A204.1 (cell line): ENCODE measurements at regions not wholly inside any gene's neighbourhood (a gene's known extent, or its start where the extent isn't known, plus 50 kb on each side); places are given as distances from the start of the nearest gene placed in this dataset.
"Not testable (repeated sequence)": the region's sequence is repeated elsewhere in the genome, so short reads cannot be mapped to it uniquely, and the experiment has no call there.

Source experiments
- FAIRE-seq: peaks from 2 replicates; lab custom pipeline; 2012; peaks lifted over from hg19 to GRCh38; lab: Jason Lieb, UNC

GRCh38 chr11:86749821-86750401 is 50.4 kb upstream of the PRSS23 start:
- FAIRE-seq, result no peak

DNA sequence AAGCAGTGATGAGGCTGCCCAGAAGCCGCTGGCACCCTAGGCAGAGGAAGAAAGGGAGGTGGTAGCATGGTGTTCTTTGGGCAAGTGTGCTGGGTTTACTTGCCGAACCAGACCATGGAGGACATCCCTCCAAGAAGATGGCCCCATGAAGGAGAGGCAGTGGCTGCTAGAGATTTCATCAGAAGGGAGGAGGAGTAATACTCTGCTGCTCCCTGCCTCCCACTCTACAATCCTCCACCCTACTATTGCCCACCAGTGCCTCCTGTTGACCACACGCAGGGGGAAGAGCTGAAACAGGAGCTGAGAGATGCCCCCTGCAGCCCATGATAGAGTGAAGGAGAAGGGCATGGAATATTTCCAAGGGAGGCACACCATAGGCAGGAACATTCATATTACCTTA is 51.0 kb upstream of the PRSS23 start:
- FAIRE-seq, result no peak

DNA sequence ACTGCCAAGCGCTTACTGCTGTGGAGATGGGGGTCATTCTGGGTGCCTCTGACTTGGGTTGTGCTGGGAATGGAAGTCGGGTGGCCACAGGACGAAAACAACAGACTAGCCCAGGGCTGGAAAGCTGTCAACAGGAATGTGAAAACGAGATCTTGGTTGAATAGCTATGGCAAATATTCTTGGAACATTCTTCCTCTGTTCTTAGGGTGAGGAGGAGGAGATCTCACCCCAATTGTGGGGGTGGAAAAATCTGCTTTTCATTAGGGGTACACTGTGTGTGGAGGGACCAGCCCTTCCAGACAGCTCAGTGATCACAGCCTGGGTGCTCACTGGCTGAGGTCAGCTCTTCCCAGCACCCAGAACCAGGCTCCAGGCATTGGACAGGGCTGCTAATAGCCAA is 52.0 kb upstream of the PRSS23 start:
- FAIRE-seq, result no peak

DNA sequence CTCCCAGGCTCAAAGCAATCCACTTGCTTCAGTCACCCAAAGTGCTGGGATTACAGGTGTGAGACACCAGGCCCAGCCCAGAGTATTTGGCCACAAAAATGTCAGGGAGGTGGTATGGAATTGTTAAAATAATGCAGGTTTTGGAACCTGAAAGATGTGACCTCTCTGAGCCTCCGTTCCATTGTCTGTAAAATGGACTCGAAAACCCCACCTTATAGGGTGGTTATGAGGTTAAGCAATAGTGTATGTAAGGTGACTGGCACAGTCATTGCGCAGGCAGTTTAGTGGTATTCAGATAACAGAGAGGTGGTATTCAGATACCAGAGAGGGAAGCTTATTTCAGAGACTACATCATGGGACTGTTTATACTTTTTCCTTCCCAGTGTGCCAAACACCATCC is 52.5 kb upstream of the PRSS23 start:
- no peak for FAIRE-seq

DNA sequence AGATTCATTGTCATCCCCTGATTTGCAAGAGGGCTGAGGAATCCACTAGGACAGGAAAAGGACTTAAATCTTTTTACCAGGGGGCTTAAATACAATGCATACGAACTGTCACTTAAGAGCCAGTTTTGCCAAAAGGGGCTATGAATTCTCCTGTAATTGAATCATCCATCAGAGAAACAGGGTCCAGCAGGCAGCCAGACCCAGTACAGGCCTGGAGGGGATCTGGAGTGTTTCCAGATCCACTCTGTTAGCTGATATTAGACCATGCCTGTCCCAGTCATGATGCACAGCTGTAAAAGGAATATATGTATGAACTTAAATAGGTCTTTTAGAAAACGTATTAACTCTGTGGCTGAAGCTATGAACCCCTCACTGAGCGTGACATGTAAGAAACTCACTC is 53.8 kb upstream of the PRSS23 start:
- no peak for FAIRE-seq

DNA sequence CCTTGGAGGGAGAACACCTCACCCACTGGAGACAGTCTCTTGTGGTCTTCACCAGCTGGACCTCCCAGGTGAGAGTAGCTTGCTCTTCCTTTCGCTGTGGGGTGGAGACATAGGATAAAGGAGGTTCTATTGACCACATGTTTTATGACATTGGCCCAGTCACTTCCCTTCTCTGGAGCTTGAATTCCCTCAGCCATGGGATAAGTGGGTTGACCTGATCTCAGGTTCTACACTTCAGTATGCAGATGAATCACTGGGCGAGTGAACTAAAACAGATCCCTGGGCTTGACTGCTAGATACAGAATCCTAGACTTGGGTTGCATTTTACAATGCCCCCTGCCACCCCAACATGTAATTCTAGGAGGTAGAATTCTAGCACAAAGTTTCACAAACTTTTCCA is 54.8 kb upstream of the PRSS23 start:
- no peak for FAIRE-seq

DNA sequence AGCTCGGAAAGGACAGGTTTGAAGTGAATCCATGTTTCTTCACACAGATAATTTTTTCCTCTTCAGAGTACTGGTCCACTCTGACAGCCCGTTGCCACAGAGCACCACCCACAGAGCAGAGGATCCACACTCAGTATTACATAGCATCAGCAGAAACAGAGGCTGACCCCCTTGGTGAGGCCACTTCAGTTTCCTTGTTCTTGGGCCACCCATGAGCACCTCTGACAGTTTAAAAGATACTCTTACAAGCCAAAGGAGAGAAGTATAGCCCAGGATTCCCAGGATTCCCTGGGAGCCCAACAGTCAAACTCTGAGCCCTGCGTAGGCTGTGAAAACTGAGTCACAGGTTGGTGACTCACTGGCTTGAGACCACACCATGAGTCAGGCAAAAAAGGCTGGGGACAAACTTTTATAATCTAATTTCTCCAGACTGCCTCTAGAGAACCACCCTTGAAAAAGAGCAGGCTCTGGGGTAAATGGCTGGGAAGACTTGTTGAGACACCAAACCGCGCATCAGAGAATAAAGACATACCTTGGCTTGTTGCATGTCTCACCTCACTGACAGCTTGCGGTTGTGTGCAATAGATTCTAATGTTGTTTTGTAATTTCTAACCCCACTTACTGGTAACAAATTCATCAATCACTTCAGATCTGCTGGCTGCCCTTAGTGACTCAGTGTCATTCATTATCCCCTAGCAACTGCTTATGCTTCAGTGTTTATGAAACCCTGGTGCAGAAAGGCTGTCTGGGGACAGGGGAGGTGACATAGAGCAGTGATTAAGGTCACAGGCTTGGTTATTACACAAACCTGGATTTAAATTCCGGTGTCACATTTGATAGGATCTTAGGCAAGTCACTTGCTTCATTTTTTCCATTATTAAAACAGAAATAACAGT is 56.9 kb upstream of the PRSS23 start:
- FAIRE-seq, result peak; percentile 98

- FAIRE-seq, result no peak
These were observed 58.2 kb upstream of the PRSS23 start for GRCh38 chr11:86741839-86742805.

DNA sequence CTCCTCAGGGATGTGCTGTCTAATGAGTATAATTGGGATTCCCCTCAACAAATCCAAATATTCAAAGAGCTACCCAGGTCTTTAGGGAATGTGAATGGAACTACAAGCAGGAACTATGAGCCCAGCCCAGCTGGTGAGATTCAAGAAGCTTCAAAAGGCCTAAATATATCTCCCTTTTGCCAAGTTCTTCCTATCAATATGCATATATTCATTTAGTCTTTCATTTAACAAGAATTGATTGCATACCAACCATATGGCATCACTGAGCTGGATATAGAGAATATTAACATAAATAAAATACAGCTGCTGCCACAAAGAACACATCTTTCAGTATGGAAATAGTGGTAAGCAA is 58.9 kb upstream of the PRSS23 start:
- no peak for FAIRE-seq

DNA sequence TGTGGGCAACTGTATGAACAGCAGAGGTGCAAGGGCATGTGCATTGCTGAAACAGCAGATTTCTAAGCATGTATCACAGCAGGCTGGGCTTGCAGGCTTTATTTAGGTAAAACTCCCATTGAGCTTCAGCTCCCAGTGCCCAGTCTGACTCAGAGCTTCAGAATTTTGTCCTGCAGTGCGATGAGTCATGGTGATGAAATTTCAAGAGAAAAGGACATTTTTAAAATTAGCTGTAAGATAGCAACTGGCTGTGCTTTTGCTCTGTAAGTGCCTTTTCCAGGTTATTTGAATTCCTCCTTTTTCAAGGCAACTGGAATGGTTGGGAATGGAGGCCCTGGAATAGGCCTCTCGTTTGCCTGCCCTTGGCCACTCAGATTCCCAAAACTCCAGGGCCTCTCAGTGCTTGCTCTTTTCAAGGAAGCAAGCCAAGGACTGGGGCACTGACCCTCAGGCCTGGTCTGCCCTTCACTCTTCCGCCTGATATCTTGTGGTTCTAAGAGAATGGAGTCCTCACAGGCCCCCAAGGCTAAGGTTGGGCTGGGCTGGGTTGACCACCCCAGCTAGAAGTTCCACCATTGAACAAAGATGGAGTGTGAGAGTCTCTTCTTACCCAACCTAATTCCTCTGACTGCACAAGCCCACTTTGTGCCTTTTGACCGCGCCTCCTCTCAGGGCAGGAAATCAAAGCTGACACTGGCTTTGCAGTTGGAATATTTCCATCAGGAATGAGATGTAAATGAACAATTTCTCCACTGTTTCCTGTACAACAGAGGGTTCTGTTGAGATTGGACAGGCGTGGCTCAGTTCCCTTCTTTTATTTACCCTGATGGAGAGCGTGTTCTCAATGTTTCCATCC is 59.5 kb upstream of the PRSS23 start:
- FAIRE-seq, result peak; percentile 98

GRCh38 chr11:86738568-86738967 is 61.8 kb upstream of the PRSS23 start:
- FAIRE-seq, result peak; percentile 94

DNA sequence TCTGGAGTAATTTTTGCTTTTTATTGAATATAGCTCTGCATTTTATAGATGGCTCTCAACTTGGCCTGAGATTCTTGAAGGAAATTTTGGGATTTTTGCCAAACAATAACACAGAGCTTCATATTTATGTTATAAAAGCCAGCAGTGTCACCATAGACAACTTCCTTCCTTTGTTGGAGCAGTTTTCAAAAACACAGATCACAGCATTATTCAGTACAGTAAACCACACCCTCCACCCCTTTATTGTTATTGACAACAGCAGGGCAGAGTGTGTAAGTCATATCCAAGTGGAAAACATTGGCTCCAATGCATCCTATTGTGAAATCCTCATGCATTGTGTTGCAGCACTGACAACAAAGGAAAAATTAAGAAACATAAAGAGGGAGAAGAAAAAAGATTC is 62.6 kb upstream of the PRSS23 start:
- FAIRE-seq, result peak; percentile 41

GRCh38 chr11:86737230-86737629 is 63.1 kb upstream of the PRSS23 start:
- no peak for FAIRE-seq

GRCh38 chr11:86736291-86737143 is 63.8 kb upstream of the PRSS23 start:
- no peak for FAIRE-seq

DNA sequence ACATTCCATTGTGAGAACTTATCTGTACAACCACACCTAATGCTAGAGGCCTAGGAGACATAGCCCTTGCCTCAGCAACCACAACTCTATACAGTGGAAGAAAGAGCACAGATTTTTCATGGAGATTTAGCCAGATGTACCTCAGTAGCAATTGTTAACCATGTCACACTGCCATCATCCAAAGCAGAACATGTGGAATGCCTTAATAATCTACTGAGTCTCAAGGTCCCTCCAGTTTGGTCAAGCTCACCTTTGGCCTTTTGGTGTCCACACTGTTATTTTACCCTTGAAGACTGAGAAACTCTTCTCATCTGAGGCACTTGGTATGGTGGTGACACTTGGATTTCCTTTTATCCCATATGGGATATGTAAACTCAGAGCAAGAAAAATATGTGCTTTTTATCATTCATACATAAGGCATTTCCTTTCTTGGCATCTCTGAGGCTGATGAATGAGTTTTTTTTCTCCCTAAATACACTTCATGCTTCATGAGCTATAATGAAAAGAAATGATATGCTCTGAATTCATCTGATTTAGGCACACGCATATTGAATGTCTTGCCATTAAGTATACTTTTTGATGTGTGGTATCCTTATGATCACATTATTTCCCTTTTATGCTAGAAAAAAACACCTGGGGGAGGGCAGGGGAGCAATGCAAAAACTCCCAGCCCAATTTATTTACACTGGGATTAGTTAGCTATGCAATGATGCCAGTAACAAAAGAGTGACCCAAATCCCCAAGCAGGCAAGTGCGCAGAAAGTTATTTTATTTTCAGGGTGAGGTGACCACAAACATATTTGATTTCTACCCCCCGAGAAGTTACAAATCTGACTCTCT is 63.3 kb upstream of the ME3 start:
- FAIRE-seq, result peak; percentile 98

DNA sequence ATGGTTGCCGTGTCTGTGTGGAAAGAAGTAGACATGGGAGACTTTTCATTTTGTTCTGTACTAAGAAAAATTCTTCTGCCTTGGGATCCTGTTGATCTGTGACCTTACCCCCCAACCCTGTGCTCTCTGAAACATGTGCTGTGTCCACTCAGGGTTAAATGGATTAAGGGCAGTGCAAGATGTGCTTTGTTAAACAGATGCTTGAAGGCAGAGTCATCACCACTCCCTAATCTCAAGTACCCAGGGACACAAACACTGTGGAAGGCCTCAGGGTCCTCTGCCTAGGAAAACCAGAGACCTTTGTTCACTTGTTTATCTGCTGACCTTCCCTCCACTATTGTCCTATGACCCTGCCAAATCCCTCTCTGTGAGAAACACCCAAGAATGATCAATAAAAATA is 60.3 kb upstream of the ME3 start:
- FAIRE-seq, result not testable (repeated sequence)

DNA sequence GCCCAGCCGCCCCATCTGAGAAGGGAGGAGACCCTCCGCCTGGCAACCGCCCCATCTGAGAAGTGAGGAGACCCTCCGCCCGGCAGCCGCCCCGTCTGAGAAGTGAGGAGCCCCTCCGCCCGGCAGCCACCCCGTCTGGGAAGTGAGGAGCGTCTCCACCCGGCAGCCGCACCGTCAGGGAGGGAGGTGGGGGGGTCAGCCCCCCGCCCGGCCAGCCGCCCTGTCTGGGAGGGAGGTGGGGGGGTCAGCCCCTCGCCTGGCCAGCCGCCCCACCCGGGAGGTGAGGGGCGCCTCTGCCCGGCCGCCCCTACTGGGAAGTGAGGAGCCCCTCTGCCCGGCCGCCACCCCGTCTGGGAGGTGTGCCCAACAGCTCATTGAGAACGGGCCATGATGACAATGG is 59.9 kb upstream of the ME3 start:
- not testable (repeated sequence) for FAIRE-seq

GRCh38 chr11:86729576-86729975 is 57.2 kb upstream of the ME3 start:
- not testable (repeated sequence) for FAIRE-seq

DNA sequence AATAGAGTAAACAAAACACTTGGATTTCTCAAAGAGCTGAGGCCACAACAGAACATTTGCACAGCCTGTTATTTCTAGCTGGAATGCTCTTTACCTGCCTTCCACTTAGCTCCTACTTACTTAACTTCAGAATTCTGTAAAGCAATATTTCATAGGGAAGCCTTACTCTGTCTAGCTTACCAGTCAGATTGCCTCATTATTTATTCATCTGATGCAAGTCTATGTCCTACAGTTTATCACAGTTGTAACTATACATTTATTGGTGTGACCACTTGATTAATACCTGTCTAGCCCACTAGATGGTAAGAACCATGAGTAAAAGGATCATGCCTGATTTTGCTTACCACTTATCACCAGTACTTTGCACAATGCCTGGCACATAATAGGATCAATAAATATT is 56.1 kb upstream of the ME3 start:
- no peak for FAIRE-seq
